Fibroblast of peridontal ligament (primary cell): ENCODE measurements at regions not wholly inside any gene's neighbourhood (a gene's known extent, or its start where the extent isn't known, plus 50 kb on each side); places are given as distances from the start of the nearest gene placed in this dataset.

Experiments
- DNase-seq: peaks from one replicate; pipeline ENCODE4 v3.0.0-alpha.2; 2010; ENCODE audit errors: extremely low read depth

DNA sequence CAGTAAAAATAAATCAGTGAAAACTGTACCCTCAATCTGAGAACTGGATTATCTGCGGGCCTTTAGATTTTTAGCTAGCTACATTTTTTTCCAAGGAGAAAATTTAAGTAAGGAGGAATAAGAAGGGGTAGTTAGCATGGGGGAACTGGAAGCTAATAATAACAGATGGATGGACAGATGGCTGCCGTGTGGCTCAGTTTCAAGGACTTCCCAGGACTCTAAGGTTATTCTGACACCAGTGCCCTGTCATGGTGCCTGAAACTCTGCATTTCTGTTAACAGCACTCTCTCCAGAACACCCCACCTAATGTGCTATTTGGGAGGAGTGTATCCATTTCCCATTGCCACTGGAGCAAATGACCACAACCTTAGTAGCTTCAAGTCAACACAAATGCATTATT lies 75.7 kb upstream of the PDE1C start:
- DNase-seq: no peak

DNA sequence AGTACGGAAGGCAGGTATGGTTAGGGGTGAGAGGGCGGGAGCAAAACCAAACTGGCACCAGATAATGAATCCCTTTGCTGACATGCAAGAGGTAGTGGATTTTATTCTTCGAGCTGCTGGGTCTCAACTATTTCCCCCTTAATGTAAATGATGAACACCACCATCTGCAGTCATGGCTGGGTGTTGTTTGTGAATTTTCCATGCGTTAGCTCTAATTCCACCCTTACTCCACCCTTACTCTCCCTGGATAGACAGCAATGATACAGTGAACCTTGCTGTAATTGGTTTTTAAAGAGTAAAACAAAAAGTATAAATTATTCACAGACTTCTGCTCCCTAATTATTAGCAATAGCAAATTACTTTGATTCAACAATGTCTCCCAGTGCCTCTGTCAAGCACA lies 74.5 kb upstream of the PDE1C start:
- no peak for DNase-seq

- no peak for DNase-seq
These were observed 73.1 kb upstream of the PDE1C start for GRCh38 chr7:32143301-32143700.

- DNase-seq: peak; percentile 80
These were observed 72.4 kb upstream of the PDE1C start for GRCh38 chr7:32142649-32143048.

GRCh38 chr7:32140210-32140939 lies 70.2 kb upstream of the PDE1C start:
- no peak for DNase-seq

DNA sequence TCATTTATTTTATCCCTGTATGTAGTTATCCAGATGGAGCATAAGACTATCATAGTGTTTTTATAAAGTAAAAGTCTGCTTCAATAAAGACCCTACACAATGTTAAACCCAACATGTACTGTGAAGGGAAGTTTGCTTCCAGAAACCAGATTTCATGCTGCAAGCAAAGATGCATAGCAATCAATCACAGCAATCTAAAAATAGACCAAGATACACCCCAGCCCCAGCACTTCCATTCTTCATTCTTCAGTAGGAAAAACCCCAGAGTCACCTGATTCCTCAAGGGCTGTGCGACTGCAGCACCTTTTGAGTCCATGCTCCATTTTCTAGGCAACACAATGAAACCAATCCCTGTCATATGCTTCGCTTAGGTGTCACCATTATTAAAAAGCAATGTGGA lies 66.9 kb upstream of the PDE1C start:
- no peak for DNase-seq

DNA sequence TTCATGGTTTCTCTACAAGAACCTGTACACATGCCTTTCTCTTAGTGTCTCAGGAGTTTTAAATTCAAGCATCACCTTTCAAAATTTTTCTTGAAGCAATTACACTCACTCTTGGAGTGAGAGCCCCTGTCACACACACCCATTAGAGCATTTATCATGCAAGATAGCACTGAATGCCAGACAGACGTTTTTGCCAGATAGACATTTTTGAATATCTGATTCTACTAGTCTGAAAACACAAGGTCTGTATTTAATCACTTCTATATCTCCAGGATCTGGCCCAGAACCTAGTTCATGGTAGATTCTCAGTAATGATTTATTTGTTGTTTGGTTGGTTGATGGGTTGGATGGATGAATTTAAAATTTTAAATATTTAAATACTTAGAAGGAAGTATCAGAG lies 60.9 kb upstream of the PDE1C start:
- DNase-seq: no peak

- DNase-seq: no peak
These were observed 56.6 kb upstream of the PDE1C start for GRCh38 chr7:32126843-32127242.
